K562 (cell line): ENCODE measurements at regions not wholly inside any gene's neighbourhood (a gene's known extent, or its start where the extent isn't known, plus 50 kb on each side); places are given as distances from the start of the nearest gene placed in this dataset.

ENCODE experiments used
- ATAC-seq: fragments of 200-7000 bp; cut with Tn5 transposase; 3 replicates; pipeline ENCODE4 v1.9.1; 2020; ENCODE audit warnings: moderate library complexity
- BruUV-seq: library from RNA; stranded (reverse); fragments of 400-500 nt; replicated peaks from 2 replicates; lab custom pipeline; 2021; lab: Mats Ljungman, UMichigan
- CTCF ChIA-PET: fragments of 300-600 bp; formaldehyde crosslinking; extraction: SDS; loops from one replicate; lab custom pipeline; 2021; ENCODE audit warnings: low intra/inter-chr PET ratio; lab: Yijun Ruan, JAX
- POLR2A ChIA-PET: fragments of 300-600, 350-650 bp; sonication (Branson Sonifier 250); formaldehyde crosslinking; extraction: SDS; loops from one replicate; lab custom pipeline; 2021; ENCODE audit warnings: antibody characterized with exemption, inconsistent platforms; lab: Yijun Ruan, JAX
- DNase-seq, 4 experiments: peaks; one replicate each; pipeline versions ENCODE4 v3.0.0 to v3.0.0-alpha.2; 2011 to 2018; ENCODE audit warnings: low spot score in 3 of 4, mixed read lengths in 3 of 4; ENCODE audit errors: extremely low read depth in 1 of 4
- FAIRE-seq: peaks from 2 replicates; lab custom pipeline; 2011; peaks lifted over from hg19 to GRCh38; lab: Jason Lieb, UNC
- H2AFZ ChIP-seq: 2 replicates; pipeline ENCODE4 v1.6.0; 2011; ENCODE audit warnings: low read depth, low read length, control low read depth, inconsistent platforms
- H3K27ac ChIP-seq: fragments of 200-600 bp; 3 replicates; pipeline ENCODE4 v1.8.0; 2011; ENCODE audit warnings: low read depth, mild to moderate bottlenecking, control low read depth, inconsistent platforms, low read length, moderate library complexity, mixed read lengths; ENCODE audit errors: extremely low read depth
- H3K27me3 ChIP-seq, 2 experiments: fragments of 300-600 bp in 1 of 2; 2 replicates in 1 of 2; 3 replicates in 1 of 2; pipeline versions ENCODE4 v1.6.0 to v1.8.0; 2011; ENCODE audit warnings: inconsistent platforms in 2 of 2, low read length in 2 of 2, mild to moderate bottlenecking in 1 of 2, mixed read lengths in 1 of 2, moderate library complexity in 1 of 2; ENCODE audit not compliant: control insufficient read depth in 2 of 2, insufficient read depth in 2 of 2
- H3K36me3 ChIP-seq: fragments of 300-600 bp; 3 replicates; pipeline ENCODE4 v1.8.0; 2011; ENCODE audit warnings: mild to moderate bottlenecking, low read length, inconsistent platforms; ENCODE audit not compliant: control insufficient read depth, insufficient read depth
- H3K4me1 ChIP-seq, 2 experiments: fragments of 200-600 bp in 1 of 2; replicated peaks in 1 of 2; 2 replicates in 1 of 2; 3 replicates in 1 of 2; pipeline versions ENCODE4 v1.5.1 to v1.8.0; 2011; ENCODE audit warnings: inconsistent platforms in 2 of 2, low read length in 2 of 2, mild to moderate bottlenecking in 1 of 2, mixed read lengths in 1 of 2, moderate library complexity in 1 of 2; ENCODE audit not compliant: control insufficient read depth in 2 of 2, insufficient read depth in 2 of 2
- H3K4me2 ChIP-seq: 2 replicates; pipeline ENCODE4 v1.6.1; 2011; ENCODE audit warnings: low read length, control low read depth, inconsistent platforms, mixed read lengths; ENCODE audit not compliant: insufficient read depth
- H3K4me3 ChIP-seq: fragments of 200-600 bp; sonication (generic), shearing (Covaris generic); 2 replicates; pipeline ENCODE4 v1.5.1; 2016; ENCODE audit warnings: control low read depth, inconsistent platforms
- H3K79me2 ChIP-seq: fragments of 200-600 bp; 3 replicates; pipeline ENCODE4 v1.8.0; 2011; ENCODE audit warnings: low read length, inconsistent platforms; ENCODE audit not compliant: control insufficient read depth, insufficient read depth
- H3K9ac ChIP-seq, 2 experiments: 2 replicates each; pipeline versions ENCODE4 v1.6.0 to v1.6.1; 2011; ENCODE audit warnings: low read depth in 2 of 2, low read length in 2 of 2, control low read depth in 1 of 2, inconsistent platforms in 1 of 2, mild to moderate bottlenecking in 1 of 2, mixed read lengths in 1 of 2; ENCODE audit not compliant: insufficient read depth in 1 of 2
- H3K9me1 ChIP-seq: one replicate; pipeline ENCODE4 v1.6.0; 2011; ENCODE audit warnings: inconsistent platforms, mild to moderate bottlenecking, low read length, moderate library complexity; ENCODE audit not compliant: control insufficient read depth, insufficient read depth
- H3K9me3 ChIP-seq: replicated peaks from 2 replicates; pipeline ENCODE4 v1.5.1; 2011; ENCODE audit warnings: low read depth, low read length, inconsistent platforms; ENCODE audit not compliant: control insufficient read depth, insufficient read depth
- H4K20me1 ChIP-seq: replicated peaks from 2 replicates; pipeline ENCODE4 v1.6.1; 2011; ENCODE audit warnings: low read length, inconsistent platforms, mixed read lengths; ENCODE audit not compliant: control insufficient read depth, insufficient read depth
- CREB3 ChIP-seq: fragments of 450-650 bp; conservative IDR thresholded peaks from 2 replicates; pipeline ENCODE4 v1.6.1; 2016; ENCODE audit warnings: missing genetic modification characterization, low read depth, mild to moderate bottlenecking, missing compliant biosample characterization, moderate library complexity
- CREBBP ChIP-seq: IDR thresholded peaks from one replicate; pipeline ENCODE4 v1.6.1; 2012; ENCODE audit warnings: low read depth, mild to moderate bottlenecking, control low read depth, inconsistent platforms, low read length
- PRMT5 ChIP-seq: sonication (generic); formaldehyde crosslinking; IDR thresholded peaks from 2 replicates; pipeline ENCODE4 v1.5.0; 2020; ENCODE audit warnings: missing genetic modification reagents
- in situ Hi-C: fragments of 300-500 bp; cut with MboI; formaldehyde crosslinking; loops from 4 replicates; pipeline ENCODE4 v1.15.0; 2018; ENCODE audit warnings: inconsistent platforms, mixed read lengths
- intact Hi-C: fragments of 100-400 bp; cut with micrococcal nuclease; formaldehyde crosslinking; loops from 2 replicates; pipeline ENCODE4 v1.14.2; 2022
- TF ChIP-seq, protein P1 (sequence below): fragments of 250-450 bp; sonication (Bioruptor Pico); IDR thresholded peaks from 2 replicates; pipeline ENCODE4 v1.8.0; 2022; ENCODE audit warnings: inconsistent platforms

DNA sequence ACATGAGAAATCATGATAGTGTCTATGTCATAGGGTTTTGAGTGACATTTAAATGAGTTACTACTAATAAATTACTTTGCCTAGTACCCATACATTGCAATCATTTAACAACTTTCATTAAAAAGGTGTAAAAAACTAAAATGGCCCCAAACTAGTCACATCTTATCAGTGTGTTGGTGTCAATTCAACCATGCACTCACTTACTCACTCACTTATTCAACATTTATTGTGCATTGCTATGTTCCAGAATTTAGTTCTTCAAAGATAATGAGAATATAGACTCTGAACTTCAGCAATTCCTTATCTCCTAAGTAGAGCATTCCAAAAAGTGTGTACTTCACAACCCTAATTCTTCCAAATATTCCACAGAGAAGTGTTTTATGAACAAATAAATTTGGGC is 965.7 kb downstream of the REEP3 start:
- no TSS peak for BruUV-seq
- ChIA-PET POLR2A (no interaction called here), CTCF (no interaction called here)
- no peaks in the 10 kb centered on the region for H3K27me3 ChIP-seq
- H3K9me3 ChIP-seq, result no peaks in the 10 kb centered on the region
- DNase-seq, result no peak
- no peak overlapping the region for H3K4me3 ChIP-seq
- H2AFZ ChIP-seq, result no peak overlapping the region
- no peaks in the 10 kb centered on the region for H3K9me1 ChIP-seq
- H3K4me2 ChIP-seq, result no peak overlapping the region
- no peak overlapping the region for H3K27ac ChIP-seq
- no peak for ATAC-seq
- no peaks in the 10 kb centered on the region for H3K79me2 ChIP-seq
- TF ChIP-seq PRMT5 (CRISPR knock-in tag), result no peak
- TF ChIP-seq, protein P1, sequence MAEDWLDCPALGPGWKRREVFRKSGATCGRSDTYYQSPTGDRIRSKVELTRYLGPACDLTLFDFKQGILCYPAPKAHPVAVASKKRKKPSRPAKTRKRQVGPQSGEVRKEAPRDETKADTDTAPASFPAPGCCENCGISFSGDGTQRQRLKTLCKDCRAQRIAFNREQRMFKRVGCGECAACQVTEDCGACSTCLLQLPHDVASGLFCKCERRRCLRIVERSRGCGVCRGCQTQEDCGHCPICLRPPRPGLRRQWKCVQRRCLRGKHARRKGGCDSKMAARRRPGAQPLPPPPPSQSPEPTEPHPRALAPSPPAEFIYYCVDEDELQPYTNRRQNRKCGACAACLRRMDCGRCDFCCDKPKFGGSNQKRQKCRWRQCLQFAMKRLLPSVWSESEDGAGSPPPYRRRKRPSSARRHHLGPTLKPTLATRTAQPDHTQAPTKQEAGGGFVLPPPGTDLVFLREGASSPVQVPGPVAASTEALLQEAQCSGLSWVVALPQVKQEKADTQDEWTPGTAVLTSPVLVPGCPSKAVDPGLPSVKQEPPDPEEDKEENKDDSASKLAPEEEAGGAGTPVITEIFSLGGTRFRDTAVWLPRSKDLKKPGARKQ, result no peak
- intact Hi-C loops, result no loop called here
- no peaks in the 10 kb centered on the region for H3K36me3 ChIP-seq
- no peak overlapping the region for H3K9ac ChIP-seq
- no peaks in the 10 kb centered on the region for H3K4me1 ChIP-seq
- H4K20me1 ChIP-seq, result no peaks in the 10 kb centered on the region
- no peak for FAIRE-seq
- in situ Hi-C loops, result no loop called here

GRCh38 chr10:64494901-64495300 is 973.7 kb downstream of the REEP3 start:
- in situ Hi-C loops (no loop called here), intact Hi-C loops (no loop called here)
- DNase-seq (no peak), FAIRE-seq (no peak), ATAC-seq (no peak)
- no peaks in the 10 kb centered on the region for H4K20me1 ChIP-seq
- H3K79me2 ChIP-seq, result no peaks in the 10 kb centered on the region
- H3K4me1 ChIP-seq, result no peaks in the 10 kb centered on the region
- BruUV-seq, result no TSS peak
- POLR2A ChIA-PET, result no interaction called here
- H3K36me3 ChIP-seq, result no peaks in the 10 kb centered on the region
- H3K9me1 ChIP-seq, result no peaks in the 10 kb centered on the region
- H3K4me2 ChIP-seq, result no peak overlapping the region
- H3K9ac ChIP-seq, result no peak overlapping the region
- H3K27ac ChIP-seq, result no peak overlapping the region
- H3K9me3 ChIP-seq, result no peaks in the 10 kb centered on the region
- no peak overlapping the region for H2AFZ ChIP-seq
- TF ChIP-seq CREB3 (tag) (no peak), CREBBP (no peak)
- no peak overlapping the region for H3K4me3 ChIP-seq
- CTCF ChIA-PET, result no interaction called here
- H3K27me3 ChIP-seq, result no peaks in the 10 kb centered on the region
